ENCODE measurements at regions not wholly inside any gene's neighbourhood (a gene's known extent, or its start where the extent isn't known, plus 50 kb on each side); places are given as distances from the start of the nearest gene placed in this dataset.

GRCh38 chr6:78308025-78308424, 559.3 kb upstream of the IRAK1BP1 start:
- H3K4me2 ChIP-seq: no peak overlapping the region
- TF ChIP-seq EZH2phosphoT487 (IDR thresholded peaks at IDR 0.05; ENCODE audit: unreplicated experiment) (no peak), NANOG (IDR thresholded peaks at IDR 0.05; ENCODE audit: borderline replicate concordance) (no peak), JUNB (IDR thresholded peaks at IDR 0.05; ENCODE audit: unreplicated experiment) (no peak), ZNF114 (CRISPR knock-in tag; IDR thresholded peaks at IDR 0.05) (no peak), ZNF462 (CRISPR knock-in tag; IDR thresholded peaks at IDR 0.05) (no peak), CTCF (conservative IDR thresholded peaks at IDR 0.05; ENCODE audit: low read depth in 2 of 2) (peak; percentile 46 to 59), POLR2AphosphoS5 (IDR thresholded peaks at IDR 0.05; ENCODE audit: low read depth) (no peak)

More at GRCh38 chr6:78308025-78308424, 559.3 kb upstream of the IRAK1BP1 start:
- DNase-seq (ENCODE audit: low spot score): peak; percentile 53
- H3F3A ChIP-seq (replicated peaks; ENCODE audit: low read depth): no peaks in the 10 kb centered on the region
- H3K27ac ChIP-seq (ENCODE audit: low read depth): no peak overlapping the region
- H3K4me1 ChIP-seq (ENCODE audit: insufficient read depth): no peaks in the 10 kb centered on the region
- no peaks in the 10 kb centered on the region for H3K27me3 ChIP-seq (ENCODE audit: insufficient read depth)
- ATAC-seq: peak; percentile 93
- Mint-ChIP-seq H3K9me3 (no peaks in the 10 kb centered on the region), H3K27ac (no peak overlapping the region), H3K27me3 (ENCODE audit: insufficient read depth, low read depth, poor library complexity) (no peaks in the 10 kb centered on the region), H3K36me3 (ENCODE audit: low read depth) (no peaks in the 10 kb centered on the region), H3K4me3 (no peak overlapping the region), H3K4me1 (no peaks in the 10 kb centered on the region)
- no peaks in the 10 kb centered on the region for H3K36me3 ChIP-seq (ENCODE audit: insufficient read depth)
- H4K20me1 ChIP-seq (replicated peaks; ENCODE audit: insufficient read depth): no peaks in the 10 kb centered on the region
- no peak overlapping the region for H2AFZ ChIP-seq
- no peaks in the 10 kb centered on the region for H3K9me2 ChIP-seq (ENCODE audit: insufficient read depth)
- no peaks in the 10 kb centered on the region for H3K79me2 ChIP-seq (replicated peaks; ENCODE audit: insufficient read depth)
- H3K4me3 ChIP-seq: no peak overlapping the region

Measured in GM23338 (cell line).